Pons (tissue), 1 donor: ENCODE measurements at regions not wholly inside any gene's neighbourhood (a gene's known extent, or its start where the extent isn't known, plus 50 kb on each side); places are given as distances from the start of the nearest gene placed in this dataset.
"Not testable (repeated sequence)": the region's sequence is repeated elsewhere in the genome, so short reads cannot be mapped to it uniquely, and the experiment has no call there.

Source experiments
- DNase-seq: peaks from one replicate; pipeline ENCODE4 v3.0.0-alpha.2; 2016; ENCODE audit warnings: low spot score

DNA sequence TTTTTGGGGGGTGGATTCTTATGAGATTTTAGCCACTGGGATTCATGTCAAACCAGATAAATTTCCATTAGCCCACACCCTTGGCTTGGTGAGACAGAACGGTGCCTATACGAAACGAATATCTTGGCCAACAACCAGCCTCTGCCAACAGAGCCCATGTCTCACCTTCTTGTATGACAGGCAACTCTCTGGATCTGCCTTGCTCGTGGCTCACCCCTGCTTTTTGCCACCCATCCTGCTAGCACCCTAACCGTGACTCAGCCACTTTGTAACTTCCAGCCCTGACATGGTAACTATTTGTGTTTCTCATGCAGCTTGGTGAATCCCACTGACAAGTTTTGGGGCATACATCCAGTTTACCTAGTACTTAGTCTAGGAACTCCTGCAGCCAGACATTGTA lies 457.0 kb downstream of the SPATA31D1 start:
- DNase-seq: no peak

DNA sequence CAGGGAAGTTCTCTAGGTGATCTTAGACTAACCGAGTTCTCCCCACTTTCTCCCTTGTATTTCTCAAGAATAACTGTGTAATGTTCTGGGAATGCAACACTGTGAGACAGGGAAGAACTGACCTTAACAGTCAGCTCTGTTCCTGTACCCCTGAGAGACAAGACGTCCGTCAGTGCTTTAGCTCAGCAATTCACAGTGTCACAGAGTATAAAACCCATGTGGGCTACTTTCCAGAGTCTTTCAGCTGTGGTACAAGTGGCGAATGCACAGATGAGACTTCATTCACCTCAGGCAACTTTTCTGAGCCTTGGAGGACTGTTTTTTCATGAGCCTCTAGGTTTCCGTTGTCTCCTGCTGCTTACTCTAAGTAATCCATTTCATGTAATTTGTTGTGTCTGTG lies 458.8 kb downstream of the SPATA31D1 start:
- no peak for DNase-seq

DNA sequence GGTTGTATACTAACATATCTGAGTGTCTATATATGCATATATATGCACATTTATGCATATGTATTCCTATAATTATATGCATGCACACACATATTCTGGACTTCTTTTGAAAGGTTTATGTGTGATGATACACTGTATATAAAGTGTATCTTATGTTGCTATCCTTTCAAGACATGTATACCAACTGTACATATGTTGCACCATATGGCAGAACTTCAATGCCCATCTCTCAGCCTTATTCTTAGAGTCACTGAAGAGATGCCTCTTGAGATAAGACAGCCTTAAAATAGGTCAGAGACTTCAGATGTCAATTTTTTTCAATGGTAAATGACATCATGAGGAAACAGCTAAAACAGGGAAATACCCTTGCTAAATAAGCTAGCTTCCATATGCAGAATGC lies 461.4 kb downstream of the SPATA31D1 start:
- no peak for DNase-seq

DNA sequence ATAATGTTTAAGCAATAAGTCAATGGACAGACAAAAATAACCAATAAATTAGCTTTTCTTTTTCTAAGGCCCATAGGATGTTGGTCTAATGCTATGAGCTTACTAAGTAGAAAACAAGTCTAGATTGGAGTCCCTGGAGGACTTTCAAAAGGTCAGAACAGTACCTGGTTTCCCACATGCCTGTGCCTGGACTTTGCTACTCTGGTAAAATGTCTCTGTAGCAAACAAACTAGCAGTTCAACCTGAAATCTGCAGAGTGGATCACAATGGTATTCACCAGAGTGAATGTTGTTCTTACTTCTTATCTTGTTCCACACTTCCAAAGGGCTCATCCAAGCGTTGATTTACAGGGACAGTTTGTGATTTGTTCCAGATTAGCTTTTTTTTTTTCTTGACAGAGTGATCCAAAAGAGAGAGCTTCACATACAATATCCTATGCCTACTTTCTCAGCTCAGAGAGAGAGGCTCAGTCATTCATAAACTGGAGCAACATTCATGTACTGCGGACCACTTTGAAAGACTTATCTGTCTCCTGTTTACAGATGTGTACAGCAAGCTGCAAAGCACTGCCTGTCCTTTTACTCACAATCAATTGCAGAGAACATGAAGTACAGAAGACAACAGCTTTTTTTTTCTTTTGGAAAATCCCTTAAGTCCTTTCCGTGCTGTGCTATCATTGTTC lies 466.1 kb downstream of the SPATA31D1 start:
- no peak for DNase-seq

DNA sequence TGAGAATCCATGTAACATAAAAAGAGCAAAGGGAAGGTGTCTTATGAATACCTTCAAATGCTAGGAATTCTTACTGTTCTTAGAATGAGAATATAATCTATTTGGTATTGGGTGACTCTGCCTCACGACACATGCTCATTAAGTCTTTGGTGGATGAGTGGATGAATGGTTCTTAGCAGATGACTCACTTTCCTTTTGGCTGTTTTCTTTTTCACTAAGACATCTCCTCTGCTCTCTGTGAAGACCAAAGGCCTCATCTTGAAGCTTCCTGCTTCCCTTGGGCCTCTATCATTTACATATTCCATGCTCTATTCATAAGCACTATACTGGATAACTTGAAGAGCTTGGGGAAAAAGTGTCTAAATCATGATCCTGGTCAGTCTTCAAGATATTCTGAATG lies 468.1 kb downstream of the SPATA31D1 start:
- no peak for DNase-seq

DNA sequence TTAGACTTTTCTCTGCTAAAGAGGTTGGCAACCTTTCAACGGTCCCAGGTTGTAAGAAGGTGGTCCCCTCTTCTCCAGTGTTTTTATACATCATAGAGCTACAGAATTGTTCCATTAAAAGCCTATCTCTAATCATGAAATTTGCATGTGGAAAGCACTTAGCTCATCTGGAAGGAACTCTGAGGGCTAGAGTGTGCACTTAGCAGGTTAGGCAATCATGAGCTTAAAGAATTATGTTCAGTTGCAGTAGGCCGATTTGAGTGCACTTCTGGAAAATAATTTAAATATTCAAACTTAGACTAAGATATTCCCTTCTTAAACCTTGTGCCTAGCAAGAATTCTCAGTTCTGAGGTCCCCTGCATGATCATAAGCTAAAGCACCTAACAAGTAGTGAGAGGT lies 468.7 kb downstream of the SPATA31D1 start:
- DNase-seq: no peak

DNA sequence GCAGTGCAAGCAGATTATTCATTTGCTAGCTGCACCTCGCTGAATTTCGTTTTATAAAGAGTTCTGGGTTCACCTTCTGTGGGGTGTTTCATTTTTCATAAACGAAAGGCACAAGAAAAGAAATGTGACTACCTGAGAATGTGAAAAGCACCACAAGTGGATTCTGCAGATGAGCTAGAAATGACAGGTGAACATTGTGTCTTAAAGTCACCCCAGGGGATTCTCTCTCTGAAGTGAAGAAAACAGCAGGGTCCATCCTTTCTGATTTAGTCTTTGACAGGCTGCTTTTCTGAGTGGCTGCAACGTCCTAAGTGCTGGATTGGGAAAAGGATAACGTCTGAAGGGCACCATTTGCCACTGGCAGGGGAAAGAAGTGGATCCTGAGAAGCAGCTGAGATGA lies 469.3 kb downstream of the SPATA31D1 start:
- DNase-seq: no peak

DNA sequence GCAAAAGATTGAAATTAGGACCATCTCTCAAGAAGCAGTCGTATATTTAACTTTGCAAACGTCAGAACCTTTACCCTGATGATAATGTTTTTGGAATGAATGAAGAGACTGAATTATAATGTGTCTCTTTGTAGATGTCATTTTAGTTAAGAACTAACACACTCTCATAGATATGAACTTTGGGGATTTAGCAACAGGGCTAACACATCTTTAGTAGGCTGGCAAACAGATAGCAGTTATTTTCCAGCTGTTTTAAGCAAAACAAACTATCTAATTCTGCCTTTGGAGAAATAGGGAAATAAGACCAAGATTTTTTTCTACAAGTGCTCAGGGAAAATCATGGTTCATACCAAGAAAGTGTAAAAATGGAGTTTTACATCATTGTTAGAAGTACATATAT lies 469.7 kb downstream of the SPATA31D1 start:
- DNase-seq: no peak

DNA sequence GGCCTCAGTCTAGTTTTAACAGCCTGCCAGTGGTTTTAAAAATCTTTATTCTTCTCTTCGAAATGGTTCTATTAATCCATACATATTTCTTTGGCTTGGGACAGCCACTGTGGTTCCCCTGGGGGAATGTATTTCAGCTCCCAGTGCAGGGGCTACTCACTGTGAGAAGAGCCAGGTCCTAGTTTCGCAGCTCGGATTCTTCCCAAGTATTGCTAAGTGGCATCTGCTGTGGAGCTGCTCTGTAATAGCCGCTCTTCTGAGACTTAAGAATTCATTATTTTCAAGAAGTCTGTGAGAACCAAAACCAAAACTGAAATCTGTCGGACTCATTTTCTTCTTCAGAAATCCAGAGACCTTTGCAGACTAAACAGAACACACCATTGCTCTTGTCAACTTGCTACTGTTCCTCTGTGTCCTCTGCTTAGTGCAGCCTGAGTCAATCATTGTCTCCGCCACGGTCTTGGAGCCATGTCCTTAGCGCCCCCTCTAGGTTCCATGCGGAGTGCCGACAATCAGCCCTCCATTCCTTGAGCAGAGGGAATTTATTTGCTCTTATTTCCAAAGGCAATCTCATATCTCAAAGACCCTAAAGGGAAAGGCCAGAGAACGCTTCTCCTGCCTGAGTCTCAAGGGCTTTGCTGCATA lies 478.2 kb downstream of the SPATA31D1 start:
- no peak for DNase-seq

DNA sequence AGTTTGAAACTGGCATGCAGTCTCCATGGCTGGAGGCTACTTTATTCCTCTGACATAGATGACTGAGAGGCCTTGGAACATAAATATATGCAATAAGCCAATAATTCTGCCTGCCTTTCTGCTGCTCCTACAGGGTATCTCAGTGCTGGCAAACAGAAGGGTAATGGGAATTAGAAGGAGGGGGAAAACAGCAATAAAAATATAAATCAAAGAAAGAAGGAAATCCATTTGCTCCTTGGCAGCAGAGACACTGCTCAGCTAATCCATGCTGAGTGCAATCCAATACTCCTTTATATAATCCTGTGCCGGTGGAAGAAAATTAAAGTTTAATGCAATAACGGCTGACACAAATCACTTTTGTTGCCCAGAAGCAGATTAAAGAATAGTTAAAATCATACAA lies 478.9 kb downstream of the SPATA31D1 start:
- DNase-seq: no peak

DNA sequence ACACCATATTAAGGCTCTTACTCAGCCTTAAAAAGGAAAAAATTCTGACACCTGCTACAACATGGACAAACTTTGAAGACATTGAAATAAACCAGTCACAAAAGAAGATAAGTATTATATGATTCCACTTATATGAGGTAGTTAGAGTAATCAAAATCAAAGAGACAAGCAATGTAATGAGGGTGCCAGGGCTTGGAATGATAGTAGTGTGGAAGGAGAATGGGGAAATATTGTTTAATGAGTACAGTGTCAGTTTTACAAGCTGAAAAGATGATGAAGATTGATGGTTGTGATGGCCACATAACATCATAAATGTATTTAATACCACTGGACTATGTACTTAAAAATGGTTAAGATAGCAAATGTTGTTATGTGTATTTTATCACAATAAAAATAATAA lies 485.7 kb downstream of the SPATA31D1 start:
- DNase-seq: no peak

DNA sequence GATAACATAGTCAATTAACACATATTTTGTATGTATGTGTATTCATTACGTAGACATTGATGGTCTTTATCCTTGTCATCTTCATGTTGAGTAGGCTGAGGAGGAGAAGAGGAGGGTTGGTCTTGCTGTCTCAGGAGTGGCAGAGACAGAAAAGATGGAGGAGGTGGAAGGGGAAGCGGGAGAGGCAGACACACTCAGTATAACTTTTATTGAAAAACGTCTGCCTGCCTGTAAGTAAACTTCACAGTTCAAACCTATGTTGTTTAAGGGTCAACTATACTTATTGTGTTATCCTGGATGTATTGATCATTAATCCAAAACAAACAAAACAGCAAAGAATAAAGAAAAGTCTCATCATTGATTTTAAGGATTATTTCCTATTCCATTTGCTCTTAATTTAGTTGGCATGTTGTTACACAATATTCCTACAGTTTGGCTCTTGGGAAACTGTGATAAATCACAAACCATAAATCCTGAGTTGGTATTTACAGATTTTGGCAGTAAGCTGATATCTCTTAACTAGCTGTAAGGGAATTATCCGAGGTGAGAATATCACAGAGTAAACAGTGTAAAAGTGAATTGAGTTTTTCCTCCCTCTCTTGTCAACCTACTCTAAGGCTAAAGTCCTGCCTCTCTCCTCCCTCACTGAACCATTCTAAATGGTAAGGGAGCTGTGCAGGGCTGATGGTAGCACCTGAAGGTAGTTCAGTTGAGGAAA lies 487.2 kb downstream of the SPATA31D1 start:
- no peak for DNase-seq

DNA sequence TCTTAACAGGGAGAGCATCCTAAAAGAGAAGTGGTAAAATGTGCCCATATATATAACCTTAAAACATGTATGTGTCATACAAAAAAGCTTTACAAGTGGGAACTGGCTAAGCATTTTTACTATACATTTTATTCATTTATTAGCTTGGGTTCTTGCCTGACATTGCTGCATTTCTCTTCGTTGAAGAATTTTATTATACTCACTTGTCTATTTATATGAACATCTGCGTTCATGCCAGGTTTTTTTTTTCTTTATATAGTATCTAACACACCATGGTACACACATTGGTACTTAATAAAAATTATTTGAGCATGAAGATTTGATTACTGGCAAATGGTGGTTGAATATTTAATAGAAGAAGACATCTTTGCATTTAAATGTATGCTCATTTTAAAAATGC lies 492.3 kb downstream of the SPATA31D1 start:
- DNase-seq: no peak

DNA sequence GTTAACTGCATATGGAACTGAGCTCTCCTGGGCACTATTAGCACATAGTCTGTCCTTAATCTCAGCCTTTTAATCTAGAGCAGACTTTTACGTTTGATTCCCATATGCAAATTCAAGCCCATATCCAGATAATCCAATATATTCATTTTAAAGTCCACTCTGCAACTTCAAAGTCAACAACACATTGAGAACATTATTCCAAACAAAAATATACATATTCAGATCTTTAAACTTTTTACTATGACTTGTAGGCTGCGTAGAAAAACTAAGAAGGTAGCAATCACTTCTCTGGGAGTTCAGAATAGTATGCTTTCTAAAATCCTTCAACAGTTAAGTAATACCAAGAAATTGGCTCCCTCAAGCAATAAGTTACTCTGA lies 499.4 kb downstream of the SPATA31D1 start:
- no peak for DNase-seq

DNA sequence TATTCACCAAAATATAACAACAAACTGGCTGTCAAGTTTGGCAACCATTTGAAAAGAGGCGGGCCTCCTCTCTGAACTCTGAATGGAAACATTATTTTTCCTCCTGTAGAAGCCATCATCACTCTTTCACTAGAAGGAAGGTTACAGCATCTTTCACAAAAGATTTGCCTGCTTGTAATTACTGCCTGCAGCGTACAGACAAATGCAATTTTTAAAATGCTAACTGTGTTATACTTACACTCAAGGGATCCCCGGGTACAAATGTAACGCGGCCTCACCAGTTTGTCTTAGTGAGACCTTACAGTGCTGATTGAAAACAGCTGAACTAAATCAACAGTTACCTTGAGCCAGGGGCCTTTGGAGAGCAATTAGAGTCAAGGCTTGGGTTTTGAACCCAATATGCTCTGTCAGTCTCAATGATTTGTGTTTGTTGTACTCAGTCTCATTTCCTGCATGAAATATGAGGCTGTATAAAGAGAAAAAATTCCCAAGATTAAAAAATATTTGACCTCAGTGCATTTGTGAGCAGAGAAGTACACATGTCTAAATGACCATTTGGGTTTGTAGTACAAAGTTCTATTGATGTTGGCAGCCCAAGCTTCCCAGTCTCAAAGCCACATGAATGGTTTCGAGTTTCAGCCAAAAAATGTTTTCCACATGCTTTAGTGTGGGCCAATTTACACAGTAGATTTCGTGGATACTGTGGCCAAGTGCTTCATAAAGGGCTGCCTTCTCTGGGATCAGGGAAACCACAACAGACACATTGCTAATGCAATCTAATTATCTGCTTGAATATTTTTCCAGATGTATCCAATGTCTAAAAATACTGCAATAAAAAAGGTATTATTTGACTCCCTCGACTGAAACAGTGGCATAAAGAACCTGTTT lies 500.0 kb downstream of the SPATA31D1 start:
- DNase-seq: peak; percentile 55

DNA sequence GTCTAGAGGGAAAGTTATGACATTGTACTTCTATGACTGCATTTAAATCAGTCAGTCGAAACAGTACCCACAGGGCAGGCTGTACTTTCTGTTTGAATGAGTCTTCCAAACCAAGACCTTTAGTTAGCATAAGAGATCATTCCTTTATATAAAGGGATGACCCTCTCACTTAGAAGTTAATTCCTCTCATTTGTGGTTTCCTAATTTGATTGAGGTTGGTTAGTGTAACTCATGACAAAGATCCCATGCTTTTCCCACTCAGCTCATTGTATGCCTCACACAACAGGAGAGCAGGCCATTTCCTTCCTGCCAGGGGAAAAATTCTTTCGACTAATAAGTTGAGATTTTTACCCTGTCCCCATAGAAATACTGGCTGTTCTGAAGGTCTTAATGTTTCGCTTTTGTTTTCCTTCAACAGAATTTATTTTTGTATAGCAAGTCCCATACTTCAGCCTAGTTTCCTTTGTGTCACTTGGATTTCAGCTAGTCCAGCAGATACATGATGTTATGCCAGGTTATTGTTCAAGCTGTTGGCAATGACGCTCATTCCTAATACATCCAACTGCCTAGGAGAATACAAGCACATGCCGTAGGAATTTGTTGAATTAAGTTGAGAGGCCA lies 500.7 kb downstream of the SPATA31D1 start:
- DNase-seq: peak; percentile 45

DNA sequence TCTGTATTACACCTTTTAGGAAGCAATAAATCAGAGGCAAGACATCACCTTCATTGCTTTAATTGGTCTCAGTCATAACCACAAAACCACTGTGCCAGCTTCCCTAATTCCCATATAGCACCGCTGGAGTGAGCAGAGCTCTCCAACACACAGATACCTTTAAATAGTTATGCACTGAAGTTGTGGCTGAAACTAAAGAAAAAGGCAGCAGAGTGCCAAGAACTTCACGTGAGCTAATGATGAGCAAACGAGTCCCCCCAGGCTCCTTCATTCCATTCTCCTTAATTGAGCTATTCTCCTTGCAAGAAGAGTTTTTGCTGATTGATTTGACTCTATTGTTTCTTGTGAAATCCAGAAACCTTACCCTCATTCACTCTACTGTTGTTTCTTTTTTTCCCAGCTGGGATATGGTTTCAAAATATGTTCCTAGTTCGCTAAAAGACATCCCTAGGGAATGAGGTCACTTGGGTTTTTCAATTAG lies 501.5 kb downstream of the SPATA31D1 start:
- no peak for DNase-seq

DNA sequence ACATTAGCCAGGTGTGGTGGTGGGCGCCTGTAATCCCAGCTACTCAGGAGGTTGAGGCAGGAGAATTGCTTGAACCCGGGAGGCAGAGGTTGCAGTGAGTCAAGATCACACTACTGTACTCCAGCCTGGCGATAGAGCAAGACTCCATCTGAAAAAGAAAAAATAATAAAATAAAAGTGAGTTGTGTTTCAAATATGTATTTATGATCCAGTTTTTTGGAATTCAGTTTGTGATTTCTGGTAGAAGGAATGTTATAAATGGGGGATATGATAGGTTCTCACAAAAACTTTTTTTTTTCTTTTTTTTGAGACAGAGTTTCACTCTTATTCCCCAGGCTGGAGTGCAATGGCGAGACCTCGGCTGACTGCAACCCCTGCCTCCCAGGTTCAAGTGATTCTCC lies 502.2 kb downstream of the SPATA31D1 start:
- not testable (repeated sequence) for DNase-seq

DNA sequence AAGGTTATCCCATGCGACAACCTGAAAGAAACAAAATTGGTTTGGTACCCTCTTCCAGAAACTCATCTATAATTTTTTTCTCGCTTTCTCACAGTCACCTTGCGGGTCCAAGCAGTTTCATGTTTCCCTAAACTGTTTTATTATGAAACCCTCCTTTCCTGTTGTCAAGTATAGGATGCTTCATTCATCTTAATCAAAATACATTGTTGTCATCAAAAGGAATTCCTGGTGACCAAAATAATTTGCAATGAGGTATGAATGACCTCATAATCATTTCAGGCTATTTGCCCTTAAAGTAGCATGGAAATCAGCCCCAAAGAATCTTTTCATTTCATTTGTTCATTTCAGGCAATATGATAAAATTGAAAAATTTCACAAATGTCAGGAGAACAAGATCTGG lies 503.0 kb downstream of the SPATA31D1 start:
- DNase-seq: no peak

DNA sequence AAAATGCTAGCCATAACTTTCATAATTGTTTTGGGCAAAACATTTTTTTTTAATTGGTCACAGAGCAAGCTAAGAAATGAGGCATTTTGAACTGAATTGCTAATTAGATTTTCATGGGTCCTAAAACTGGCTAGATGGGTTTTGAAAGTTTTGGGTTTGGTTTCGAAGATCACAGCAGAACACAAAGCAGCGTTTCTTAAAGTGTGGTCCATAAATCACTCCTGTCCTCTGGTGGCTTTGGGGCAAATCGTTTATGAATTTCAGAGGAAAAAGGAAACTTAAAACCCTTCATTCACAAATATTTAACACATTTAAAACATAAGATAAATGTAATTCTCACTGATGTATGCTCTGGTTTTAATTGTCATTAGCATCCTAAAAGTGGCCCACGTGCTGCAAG lies 503.7 kb downstream of the SPATA31D1 start:
- DNase-seq: no peak

DNA sequence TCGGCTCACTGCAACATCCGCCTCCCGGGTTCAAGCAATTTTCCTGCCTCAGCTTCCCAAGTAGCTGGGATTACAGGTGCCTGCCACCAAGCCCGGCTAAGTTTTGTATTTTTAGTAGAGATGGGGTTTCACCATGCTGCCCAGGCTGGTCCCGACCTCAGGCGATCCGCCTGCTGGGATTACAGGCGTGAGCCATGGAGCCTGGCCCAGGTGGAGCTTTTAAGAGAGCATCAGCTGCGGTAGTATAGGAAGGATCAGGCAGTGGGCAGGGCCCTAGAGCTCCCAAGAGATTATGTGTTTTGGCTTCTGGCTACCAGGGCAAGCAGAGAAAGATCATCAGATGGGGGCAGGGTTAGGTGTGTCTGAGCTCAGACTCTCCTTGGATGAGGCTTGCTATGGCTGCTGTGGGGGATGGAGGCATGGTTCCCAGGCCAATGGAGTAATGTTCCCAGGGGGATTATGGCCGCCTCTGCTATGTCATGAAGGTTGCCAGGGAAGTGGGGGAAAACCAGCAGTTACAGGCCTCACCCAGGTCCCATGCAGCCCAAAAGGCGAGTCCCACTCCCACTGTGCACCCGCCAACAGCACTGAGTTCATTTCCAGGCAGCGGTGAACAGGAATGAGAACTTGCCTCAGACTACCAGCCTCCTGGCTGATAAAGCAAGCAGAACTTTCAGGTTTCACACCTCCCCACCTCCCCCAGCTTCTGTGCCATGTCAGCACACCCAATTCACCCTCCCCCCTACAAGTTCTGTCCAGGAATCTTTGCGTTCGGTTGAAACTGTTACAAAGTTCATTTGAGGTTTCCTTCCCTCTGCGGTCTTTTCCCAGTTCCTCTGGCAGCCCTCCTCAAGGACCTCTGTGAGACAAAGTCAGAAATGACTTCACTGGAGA lies 507.6 kb downstream of the SPATA31D1 start:
- no peak for DNase-seq
